Posterior cingulate gyrus (tissue), 11 donors: ENCODE measurements at regions not wholly inside any gene's neighbourhood (a gene's known extent, or its start where the extent isn't known, plus 50 kb on each side); places are given as distances from the start of the nearest gene placed in this dataset.

ENCODE experiments used
- DNase-seq, 10 donors: peaks; one replicate each; pipeline versions ENCODE4 v3.0.0 to v3.0.0-alpha.2; 2020 to 2021; ENCODE audit warnings: mixed read lengths in 3 of 10
- intact Hi-C: fragments of 100-400 bp; cut with DNase I; formaldehyde crosslinking; loops from one replicate; pipeline ENCODE4 v1.15.1; 2023

DNA sequence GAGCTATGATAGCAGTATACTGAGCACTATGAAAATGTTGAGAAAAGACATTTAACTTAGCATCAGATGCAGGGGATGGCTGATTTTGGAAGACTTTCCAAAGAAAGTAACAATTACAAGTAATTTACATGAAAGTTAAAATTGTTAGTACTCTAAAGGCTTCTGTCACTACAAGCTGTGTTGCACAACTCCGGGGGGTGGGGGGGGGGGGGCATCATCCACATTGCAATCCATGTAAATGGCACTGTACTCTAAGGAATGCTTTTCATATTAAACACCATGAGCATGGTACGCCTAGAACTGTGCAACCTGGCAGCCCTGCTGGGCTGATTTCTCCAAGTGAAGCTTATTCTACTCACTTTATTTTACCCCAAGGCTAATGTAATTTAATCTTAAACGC is 363.4 kb downstream of the TMA16 start:
- DNase-seq, result no peak
- intact Hi-C loops, result no loop called here

DNA sequence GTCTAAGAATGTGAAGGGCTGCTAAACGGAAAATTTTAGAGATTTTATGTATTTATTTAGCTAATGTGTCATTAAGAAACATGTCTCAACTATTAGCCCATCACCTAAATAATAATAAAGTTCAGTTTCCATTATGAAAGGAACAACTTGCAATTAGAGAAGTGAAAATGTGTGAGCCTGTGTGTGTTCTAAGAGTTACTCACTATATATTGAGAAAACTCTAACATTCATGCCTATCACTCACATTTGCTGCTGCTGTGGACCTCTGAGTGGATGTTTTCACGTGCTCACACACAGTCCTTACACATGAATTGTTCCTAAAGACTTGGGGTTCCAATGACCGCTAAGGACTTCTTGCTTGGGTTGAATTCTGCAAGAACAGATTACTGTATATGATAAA is 364.0 kb downstream of the TMA16 start:
- DNase-seq, result no peak
- intact Hi-C loops, result no loop called here

DNA sequence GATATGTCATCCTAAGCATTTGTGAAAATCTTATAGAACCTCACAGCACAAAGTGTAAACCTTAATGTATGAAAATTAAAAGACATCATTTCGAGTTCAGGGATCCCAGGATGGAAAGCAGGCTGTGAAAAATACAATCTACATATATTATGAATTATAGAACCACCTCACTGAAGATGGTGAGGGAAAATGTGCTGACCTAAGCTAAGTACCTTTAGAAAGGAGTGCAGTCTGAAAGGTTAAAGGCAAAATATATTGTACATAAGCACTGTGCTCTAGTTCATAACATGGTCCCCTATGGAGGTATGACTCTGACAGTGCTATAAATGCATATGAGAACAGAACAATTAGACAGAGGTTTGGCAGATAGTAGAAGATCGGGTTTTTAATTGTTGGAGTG is 368.6 kb downstream of the TMA16 start:
- DNase-seq, result no peak
- intact Hi-C loops, result no loop called here

DNA sequence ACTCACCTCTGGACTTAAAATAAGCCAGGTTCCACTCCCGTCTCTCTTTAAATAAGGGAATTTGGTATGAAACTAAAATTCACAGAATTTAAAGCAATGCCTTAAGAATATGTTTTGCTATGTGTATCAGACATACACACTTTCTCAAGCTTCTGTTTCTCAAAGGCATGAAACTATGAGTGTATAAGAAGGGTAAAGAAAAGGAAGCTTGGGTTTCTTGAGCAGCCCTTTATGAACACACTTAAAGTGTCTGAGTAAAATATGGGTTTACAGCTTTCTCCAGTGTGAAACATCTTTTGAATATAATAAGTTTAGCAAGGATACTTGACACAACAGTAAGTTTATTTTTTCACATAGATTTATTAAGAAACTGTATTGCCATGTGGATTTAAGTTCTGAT is 370.5 kb downstream of the TMA16 start:
- no peak for DNase-seq
- intact Hi-C loops, result no loop called here

DNA sequence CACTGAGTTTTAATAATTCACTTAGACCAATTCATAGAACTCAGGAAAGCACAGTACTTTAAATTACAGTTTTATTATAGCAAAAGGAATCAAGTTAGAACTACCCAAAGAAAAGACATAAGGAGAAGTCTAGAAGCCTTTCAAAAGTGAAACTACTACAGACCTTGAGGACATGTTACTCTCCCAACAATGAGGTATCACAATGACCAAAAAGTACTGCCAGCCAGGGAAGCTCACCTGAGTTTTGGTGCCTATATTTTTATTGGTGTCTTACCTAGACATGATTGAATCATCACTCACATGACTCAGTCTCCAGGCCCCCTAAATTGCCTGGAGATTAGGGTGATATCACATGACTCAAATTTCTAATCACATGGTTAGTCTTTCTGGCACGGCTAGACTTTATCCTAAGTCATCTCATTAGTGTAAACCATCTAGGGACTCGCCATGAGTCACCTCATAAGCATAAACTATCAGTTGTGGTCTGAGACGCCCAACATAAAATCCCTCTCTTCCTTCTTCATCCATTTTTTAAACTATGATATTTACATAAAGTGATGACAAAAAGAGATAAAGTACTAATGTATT is 372.3 kb downstream of the TMA16 start:
- intact Hi-C loops, result no loop called here
- DNase-seq, result no peak

DNA sequence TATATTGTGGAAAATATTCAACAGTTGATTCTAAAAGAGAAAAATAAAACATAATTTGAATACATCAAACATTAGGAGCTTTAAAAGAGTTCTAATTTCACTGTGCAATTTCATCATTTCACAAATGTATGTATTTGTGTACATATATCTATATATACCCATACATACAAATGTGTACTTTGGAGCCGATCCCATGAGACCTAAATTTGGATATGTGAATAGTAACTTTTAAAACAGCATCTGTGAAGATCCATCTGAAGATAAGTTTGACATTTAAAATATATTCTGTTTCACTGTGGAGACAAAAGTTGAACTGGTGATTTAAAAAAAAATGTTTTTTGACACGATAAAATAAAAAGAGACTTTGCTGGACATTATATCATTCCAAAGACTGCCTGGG is 374.0 kb downstream of the TMA16 start:
- intact Hi-C loops, result no loop called here
- DNase-seq, result no peak

DNA sequence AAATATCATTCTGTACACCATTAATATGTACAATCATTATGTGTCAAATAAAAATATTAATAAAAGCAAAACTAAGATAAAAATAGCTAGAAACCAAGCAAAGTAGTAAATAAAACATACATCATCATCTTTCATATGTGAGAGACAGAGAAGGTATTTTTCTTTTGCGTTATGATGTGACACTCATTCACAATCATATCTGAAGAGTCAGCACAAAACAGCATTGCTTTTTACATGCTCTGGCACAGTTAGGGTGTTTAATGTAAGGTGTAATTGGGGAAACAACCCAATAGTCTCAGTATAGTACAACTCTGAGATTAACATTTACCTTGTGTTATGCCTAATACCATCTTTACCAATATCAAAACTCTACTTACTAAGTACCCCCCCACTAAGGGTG is 376.6 kb downstream of the TMA16 start:
- intact Hi-C loops, result no loop called here
- no peak for DNase-seq

DNA sequence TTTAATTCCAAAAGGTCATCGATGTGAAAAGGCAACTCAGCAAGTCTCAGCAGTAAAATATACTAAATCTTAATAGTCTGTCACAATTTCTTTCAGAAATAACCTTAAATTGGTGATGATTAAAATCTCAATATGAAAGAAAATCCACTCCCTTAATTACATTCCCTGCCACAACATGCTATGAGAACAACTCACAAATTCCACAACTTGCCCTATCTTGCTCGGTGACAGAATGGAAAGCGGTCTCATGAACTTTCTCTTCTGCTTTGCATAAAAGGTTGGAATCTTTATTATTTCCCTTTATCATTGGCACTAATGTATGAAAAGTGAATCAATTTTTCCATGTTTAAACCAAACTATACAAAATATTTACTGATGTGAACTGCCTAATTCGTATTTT is 380.8 kb downstream of the TMA16 start:
- DNase-seq, result no peak
- intact Hi-C loops, result no loop called here

DNA sequence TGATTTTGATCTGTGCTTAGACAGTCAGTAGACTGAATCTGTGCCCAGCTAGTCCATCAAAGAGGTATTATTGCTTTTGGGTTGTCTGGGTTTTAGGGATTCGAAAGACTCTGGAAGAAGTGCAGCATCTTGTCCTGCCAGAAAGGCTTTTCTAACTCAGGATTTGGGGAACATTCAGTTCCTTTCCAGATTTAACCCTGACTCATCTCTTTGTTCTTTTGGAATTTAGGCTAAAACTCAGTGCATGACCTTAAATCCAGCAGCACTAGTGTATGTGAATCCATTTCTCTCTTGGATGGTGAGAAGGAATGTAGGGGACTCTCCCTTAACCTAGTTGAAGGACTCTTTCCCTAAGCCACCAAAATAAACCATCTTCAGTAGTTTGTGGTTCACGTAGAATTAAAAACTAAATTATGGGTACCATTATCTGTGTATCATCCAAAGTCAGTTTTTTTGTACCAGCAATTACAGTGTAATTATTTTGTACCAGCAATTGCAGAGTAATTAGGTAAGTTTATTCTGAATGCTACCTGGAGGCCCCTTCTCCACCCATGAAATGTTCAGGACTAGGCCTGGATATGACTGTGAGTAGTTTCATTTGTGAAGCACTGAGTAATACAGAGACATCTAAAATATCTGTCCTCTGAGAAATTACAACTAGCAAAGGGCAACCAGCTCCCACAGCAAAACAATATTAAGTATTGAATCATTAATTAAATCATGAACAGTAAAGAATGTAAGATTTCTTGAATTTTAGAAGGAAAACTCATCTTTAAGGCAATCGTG is 384.0 kb downstream of the TMA16 start:
- DNase-seq, result no peak
- intact Hi-C loops, result no loop called here

DNA sequence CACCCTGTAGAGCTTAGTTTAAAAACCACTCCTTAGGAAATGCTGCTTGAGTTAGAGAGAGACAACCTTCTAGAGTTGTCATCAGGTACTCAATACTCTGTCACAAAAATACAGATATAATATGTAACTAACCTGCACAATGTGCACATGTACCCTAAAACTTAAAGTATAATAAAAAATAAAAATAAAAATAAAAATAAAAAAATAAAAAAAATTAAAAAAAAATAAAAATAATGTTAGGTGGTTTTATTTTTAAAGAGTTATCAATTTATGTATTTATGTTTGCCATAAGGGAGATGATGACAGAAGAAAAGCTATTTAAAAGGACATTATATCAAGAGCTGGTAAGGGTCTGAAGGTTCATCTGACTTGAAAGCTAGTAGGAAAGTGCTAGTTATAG is 397.9 kb downstream of the TMA16 start:
- DNase-seq, result no peak
- intact Hi-C loops, result no loop called here

DNA sequence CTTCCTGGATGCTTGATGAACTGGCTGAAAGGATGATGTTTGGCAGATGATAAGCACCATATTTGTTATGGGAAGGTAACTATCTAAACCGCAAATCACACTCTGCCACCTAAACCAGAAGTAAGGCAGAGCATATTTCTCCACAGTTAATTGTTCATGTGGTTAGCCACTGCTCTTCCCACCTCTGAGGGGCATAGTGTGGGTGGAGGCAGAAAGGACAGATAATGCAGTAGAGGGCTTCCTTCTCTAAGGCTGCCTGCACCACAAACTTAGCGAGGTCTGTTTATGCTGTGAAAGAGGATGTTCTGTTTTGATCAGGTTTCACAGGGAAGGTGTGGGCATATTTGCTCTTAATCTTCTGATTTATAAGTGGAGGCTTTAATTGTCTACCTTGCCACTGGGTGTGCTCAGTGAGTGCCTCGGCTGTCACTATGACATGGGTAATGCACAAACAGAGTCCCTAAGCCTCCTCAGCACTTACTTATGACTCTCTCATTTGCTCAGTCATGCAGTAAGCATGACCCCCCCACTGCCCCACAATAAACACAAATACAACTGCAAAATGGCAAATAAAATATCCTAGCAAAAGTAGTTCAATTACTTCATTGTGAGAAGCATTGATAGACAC is 401.0 kb downstream of the TMA16 start:
- intact Hi-C loops, result no loop called here
- no peak for DNase-seq

DNA sequence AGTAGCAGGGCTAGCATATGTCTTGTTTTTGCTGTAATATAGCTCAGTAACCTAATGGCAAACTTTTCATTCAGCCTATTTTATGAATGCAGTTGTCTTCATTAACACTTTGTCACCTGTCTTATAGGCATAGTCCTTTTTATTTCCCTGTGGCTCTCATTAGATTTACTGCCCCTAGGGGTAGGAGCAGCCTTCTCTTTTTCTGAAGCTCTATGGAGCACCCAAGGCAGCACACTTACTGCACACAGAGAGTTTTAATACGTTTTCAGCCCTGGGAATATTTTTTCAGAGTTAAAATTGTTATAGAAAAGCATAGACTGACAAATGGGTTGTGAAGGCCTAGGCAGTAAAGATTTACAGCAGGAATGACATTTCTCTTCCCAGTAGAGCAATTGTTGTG is 406.8 kb downstream of the TMA16 start:
- no peak for DNase-seq
- intact Hi-C loops, result no loop called here

DNA sequence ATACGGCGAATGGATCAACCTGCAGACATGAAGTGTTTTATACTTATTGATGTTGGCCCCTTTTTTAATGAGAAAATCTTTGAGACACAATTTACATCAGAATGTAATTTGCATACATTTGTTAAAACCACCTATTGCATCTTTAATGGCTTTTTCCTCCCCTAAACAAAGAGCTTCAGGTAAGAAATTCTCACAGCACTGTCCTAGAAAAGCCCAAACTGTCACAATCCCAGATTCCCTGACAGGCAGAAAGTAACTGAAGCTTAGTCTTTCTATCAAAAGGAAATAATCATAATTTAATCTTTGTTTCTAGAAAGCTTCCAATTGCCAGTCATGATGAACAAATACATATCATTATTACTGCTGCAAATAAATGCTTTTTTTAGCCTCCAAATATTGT is 407.9 kb downstream of the TMA16 start:
- intact Hi-C loops, result no loop called here

DNA sequence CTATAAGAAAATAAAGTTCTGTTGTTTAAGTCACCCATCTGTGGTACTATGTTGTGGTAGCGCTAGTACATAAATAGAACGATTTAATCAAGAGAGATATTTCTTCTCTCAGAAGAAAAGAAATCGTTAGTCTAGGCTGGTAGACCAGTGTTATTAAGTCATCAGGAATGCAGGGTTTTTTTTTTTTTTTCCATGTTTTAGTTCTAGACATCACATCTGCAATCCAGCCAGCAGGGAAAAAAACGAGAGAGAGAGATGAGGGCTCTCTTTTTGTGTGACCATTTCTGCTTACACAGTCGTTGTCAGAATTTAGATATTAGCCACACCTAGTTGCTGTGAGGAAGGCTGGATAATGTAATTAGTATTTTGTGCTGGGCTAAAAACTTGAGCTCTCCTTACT is 417.4 kb downstream of the TMA16 start:
- DNase-seq, result no peak
- intact Hi-C loops, result loop anchor here (10.0 kb wide), 1 partner anchor 357 kb away; no protein-coding TSS in a partner anchor

More for the DNA sequence above, 407.9 kb downstream of the TMA16 start:
- DNase-seq, result no peak

DNA sequence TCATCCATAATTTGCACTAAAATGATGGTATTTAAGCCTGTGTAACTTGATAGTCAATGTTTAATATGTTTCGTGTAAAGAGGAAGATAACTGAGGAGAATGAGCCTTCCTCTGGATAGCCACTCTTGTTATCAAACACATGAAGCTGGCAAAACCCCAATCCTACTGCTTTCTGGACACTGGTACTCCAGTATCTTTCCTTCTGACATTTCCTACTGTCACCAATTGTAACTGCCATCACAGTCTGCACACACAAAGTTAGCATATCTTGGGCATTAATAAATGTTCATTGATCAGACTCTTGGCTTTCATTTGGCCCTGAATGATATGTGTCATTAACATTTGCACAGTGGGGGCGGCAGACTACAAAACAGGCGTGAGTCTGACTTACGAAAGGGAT is 419.1 kb downstream of the TMA16 start:
- intact Hi-C loops, result loop anchor here (10.0 kb wide), 1 partner anchor 359 kb away; no protein-coding TSS in a partner anchor
- peak in 2 of 10 donors; percentile 16 to 37 for DNase-seq

DNA sequence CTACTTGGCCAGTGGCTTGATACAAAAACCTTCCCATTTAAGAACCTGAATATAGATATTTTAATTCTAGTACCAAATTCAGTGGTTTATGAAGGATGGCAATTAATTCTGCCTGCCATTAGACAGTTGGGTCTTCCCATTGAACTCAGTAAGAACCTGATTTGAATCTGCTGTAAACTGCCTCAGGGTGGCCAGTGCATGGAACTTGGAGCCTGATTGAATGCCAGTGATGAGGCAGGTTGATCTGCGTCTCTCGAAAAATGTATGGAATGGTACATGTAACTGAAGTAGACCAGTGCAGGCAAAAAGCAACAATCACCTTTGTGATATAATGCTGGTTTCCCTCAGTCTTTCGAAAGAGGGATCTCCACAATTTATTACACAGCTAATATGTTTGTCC is 421.4 kb downstream of the TMA16 start:
- DNase-seq, result no peak
- intact Hi-C loops, result loop anchor here (10.0 kb wide), 1 partner anchor 361 kb away; no protein-coding TSS in a partner anchor

DNA sequence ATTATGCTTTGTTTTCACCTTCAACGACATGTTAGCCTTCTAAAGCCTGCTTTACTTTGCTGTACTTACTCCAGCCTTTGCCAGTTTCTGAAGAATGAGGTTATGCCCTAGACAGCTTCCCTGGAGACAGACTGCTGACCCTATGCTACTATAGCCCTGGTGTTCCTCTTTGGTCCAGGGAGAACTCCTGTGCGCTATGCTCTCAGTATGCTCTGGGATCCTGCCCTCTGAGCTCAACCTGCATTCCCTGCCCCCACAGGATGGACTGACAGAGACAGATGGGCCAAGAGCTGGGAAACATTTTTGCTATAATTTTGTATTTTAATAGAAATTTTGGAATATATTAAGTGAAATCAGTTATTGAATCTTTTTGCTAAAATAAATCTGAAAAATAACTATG is 425.9 kb downstream of the TMA16 start:
- no peak for DNase-seq
- intact Hi-C loops, result no loop called here

DNA sequence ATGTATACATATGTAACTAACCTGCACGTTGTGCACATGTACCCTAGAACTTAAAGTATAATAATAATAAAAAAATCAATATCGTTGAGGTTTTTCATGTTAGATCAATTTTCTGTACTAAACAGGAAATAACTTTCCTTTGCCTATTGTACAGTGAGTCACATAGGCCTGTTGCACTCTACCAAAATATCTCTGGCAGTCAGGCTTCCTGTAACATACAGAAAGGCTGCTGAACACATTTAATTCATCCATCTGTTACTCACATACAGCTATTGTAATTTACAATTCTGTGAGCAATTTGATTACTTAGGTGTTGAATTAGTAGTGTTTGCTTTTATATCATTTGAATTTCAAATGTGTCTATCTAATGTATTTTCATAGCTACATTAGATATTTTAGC is 427.8 kb downstream of the TMA16 start:
- DNase-seq, result no peak
- intact Hi-C loops, result no loop called here

DNA sequence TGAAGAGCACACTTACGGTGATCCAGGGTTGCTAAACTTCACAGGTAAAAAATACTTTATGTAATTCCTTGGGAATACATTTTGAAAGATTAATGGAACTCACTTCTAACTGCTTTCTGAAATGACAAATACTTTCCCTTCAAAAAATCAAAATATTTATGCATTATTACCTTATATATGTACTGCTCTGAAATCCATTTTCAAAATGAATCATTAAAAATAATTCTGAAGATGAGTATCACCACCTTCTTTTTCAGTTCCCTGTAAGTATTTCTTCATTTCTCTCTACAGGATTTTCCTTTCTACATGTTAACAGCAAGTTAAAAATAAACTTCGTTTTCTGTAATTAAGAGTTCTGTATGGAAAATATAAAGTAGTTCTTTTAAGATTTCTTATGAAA is 428.6 kb downstream of the TMA16 start:
- intact Hi-C loops, result no loop called here
- no peak for DNase-seq

DNA sequence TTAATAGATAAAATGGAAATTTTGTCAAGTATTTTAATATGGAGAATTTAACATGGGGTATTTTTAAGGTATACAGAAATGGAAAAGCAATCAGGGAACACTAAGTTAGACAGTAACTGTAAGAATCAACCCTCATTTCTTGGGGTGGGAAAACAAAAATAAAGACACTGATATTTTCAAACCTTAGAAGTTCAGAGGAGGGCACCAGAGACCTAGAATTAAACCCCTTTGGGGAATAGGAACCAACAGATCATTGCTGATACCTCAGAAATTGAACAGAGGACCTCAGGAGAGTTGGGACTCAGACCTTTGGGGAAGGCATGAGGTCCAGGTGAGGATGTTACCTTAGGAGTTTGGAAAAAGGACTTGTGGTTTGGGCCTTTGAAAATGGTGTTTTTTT is 435.6 kb downstream of the TMA16 start:
- DNase-seq, result no peak
- intact Hi-C loops, result no loop called here

DNA sequence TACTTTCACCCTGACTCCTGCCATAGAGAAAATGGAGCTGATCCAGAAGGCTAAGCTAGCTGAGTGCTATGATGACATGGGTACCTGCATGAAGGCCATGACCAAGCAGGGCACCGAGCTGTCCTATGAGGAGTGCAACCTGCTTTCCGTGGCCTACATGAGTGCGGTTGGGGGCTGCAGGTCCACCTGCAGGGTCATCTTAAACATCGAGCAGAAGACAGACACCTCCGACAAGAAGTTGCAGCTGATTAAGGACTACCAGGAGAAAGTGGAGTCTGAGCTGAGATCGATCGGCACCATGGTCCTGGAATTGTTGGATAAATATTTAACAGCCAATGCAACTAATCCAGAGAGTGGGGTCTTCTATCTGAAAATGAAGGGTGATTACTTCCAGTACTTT is 438.0 kb downstream of the TMA16 start:
- peak in 3 of 10 donors; percentile 43 to 59 (median 54) for DNase-seq
- intact Hi-C loops, result no loop called here

DNA sequence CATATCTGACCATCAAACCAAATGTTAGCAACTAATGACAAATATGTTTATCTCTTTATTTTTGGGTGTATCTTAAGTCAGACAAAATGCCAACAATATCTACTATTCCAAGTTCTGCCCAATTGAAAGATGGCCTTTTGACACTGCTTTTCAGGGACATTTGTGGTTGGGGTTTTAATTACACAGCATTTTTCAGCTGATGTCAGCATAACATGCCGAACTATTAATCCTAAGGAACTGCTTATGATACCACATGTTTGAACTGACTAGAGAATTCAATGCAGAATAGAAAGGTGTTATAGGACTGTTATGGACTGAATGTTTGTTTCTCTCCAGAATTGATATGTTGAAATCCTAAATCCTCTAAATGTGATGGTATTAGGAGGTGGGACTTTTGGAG is 445.1 kb downstream of the TMA16 start:
- intact Hi-C loops, result no loop called here
- no peak for DNase-seq
